IPS-NIHi7 (cell line): ENCODE measurements at regions not wholly inside any gene's neighbourhood (a gene's known extent, or its start where the extent isn't known, plus 50 kb on each side); places are given as distances from the start of the nearest gene placed in this dataset.
A peak's percentile ranks its signal among the peaks of the same experiment; 100 is the strongest.
"Not testable (repeated sequence)": the region's sequence is repeated elsewhere in the genome, so short reads cannot be mapped to it uniquely, and the experiment has no call there.

ENCODE experiments used
- DNase-seq: peaks from one replicate; pipeline ENCODE4 v3.0.0; 2012; ENCODE audit warnings: mixed read lengths; ENCODE audit errors: extremely low spot score

DNA sequence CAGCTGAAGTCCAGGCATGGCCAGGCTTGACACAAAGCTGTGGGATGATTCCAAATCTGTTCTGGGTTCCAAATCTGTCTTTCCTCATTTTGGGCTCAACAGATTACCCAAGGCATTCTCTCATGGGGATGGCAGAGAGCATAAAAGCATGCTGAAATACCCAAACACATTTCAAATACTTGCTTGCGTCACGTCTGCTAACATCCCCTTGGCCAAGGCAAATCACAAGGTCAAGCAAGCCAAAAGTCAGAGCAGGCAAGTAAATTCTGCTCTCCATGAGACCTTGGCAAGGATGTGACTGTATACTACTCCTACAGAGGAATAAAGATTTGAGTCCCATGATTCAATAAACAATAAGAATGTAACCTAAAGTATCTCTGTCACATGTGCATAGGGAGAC is 306.7 kb downstream of the EPB41L4A start:
- no peak for DNase-seq

- peak; percentile 68 for DNase-seq
Measured at GRCh38 chr5:112109331-112110007, 309.6 kb downstream of the EPB41L4A start.

GRCh38 chr5:112106878-112107277 is 312.2 kb downstream of the EPB41L4A start:
- no peak for DNase-seq

DNA sequence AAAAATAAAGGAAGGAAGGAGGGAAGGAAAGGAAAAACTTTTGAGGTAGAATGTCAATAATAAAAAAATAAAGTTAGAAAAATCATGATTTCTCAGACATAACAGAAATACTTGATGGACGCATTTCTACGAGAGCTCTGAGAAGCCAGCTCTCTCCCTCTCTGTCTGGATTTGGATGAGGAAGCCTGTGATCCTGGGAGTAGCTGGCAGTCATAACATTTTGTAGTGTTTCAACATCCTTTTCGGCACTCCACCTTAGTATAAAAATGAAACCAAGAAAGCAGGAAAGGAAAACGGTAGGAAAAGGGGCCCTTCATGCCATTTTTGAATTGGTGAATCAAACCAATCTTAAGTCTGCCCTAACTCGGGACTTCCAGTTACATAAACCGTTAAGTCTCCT is 321.3 kb downstream of the EPB41L4A start:
- no peak for DNase-seq

DNA sequence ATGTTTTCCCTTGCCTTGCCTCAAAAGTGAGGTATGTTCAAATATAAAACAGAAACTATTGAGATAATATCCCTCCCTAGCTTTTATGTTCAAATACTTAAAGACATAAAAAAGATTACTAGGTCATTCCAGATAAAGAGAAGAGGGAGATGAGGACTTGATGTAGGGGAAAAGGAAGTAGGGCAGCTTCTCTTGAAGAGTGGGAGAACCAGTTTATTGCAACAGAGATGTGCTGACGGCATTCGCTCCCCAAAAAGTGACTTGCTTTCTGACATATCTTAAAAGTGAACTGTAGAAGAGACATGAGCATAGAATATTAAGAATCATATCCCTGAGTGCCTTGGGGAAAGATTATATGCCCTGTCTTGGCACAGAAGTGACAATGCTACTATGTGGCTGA is 330.2 kb upstream of the NREP start:
- no peak for DNase-seq

DNA sequence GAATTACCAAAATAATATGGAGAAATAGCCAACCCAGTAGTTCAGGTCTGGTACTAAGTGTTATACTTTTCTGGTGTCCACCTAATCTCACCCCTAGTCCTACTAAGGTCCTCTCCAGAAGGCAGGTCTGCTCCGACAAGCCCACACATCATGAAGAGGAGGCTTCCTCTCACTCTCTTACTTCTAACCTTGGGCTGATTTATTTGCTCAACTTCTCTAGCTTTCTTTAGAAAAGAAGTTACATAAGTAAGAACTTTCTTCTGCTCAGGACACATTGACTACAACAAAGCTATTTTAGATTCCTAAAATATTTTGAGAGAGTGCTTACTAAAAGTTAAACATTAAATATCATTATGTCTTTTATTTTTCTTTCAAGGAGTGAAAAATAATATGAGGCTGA is 329.7 kb upstream of the NREP start:
- no peak for DNase-seq

- no peak for DNase-seq
Measured at GRCh38 chr5:112084149-112084548, 327.2 kb upstream of the NREP start.

- no peak for DNase-seq
Measured at GRCh38 chr5:112083623-112084022, 326.6 kb upstream of the NREP start.

DNA sequence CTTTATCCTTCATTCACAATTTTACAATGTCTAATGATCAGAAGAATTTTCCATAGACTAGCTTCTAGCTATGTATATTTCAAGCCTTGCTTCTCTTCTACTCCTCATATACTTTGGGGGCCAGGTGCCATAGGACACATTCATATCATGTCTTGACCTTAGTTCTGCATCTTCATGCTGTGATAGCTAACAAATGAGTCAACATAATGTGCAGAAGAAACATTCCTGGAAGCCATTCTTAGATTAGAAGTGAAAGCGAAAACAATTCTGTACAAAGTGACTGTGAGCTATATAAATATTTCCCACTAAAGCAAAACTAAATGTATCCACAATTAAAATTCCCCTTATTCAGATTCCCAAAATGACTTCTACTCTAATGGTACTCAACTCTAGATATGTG is 320.2 kb upstream of the NREP start:
- no peak for DNase-seq

DNA sequence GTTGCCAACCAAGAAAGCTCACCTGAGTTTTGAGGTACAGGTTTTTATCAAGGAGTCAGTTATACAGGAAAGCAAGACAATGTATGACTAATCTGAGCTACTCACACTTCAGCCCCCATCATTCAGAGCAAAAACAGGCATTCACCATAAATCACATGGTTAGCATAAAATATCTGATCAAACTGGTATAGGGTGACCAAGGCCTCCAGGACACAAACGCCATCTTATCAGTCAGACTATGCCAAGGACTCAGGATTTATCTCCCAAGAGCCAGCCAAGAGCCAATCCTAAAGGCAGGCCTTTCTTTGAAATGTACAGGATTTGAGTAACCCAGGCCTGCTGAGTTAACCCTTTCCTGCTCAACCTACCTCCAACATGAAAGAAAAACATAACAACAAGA is 313.0 kb upstream of the NREP start:
- DNase-seq: no peak

DNA sequence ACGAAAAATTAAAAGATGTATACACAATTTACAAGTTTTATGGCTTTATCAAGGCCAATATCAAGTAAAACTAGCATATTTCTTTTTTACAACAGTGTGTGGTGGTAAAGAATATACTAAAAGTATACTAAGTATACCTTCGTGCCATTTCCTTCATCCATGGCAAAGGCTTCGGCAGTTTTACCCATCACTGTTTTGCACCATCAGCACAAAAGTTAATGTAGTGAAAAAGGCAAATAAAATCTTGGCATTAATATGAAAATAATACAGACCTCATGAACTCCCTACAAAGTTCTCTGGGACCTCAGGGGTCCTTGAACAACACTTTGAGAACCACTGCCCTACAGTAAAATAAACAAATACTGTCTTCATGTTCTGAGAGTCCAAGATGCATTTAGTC is 312.3 kb upstream of the NREP start:
- DNase-seq: no peak

DNA sequence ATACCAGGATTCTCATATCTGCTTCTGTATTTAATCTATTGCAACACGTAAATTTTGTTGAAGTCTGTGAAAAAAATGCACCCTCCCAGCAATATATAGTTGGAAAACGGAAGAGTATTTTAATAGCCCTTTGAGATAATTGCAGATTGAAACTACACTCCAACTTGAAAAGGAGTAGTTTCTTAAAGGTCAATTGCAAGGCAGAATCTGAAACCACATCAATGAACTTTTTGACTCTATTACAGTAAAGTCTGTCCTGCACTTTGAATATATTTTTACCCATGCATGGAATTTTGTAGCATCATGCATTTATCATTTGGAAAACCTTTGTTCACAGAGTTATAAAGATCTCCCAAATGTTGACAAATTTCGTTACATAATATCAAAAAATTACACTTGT is 311.6 kb upstream of the NREP start:
- no peak for DNase-seq

GRCh38 chr5:112065781-112066180 is 308.8 kb upstream of the NREP start:
- no peak for DNase-seq

DNA sequence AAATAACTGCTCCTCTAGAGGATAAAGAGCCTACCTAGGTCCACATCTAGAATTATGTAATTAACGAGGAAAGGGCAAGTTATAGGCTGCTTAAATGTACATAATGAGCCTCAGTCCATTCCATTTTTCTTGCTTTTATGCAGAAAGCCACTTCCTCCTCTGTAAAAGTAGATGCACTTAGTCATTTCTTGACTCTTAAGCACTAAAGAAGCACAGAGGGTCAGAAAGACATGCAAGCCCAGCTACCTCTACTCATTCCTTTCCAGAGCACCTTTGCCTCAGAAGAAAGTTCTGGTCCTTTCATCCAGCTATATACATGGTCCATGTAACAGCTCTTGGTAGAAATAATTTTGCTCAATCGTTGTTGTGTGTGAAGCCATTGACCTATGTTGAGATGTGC is 308.0 kb upstream of the NREP start:
- no peak for DNase-seq

DNA sequence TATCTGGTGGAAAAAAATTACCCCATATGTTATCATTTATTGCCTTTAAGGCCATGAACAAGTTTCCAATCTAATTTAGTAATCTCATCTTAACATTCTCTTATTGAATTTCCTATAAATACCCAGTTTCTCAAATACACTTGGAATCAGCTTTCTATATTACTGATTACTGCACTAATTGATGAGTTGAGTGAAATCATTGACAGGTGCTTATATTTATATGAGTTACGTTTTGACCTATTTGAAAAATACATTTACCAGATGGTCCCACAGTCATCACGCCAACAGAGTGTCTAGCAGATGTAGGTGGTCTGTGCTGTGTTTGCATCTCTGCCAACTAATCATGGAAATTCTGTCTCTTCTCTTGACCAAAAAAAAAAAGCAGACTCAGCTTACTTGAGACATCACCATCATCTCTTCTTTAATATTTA is 307.3 kb upstream of the NREP start:
- DNase-seq: no peak

DNA sequence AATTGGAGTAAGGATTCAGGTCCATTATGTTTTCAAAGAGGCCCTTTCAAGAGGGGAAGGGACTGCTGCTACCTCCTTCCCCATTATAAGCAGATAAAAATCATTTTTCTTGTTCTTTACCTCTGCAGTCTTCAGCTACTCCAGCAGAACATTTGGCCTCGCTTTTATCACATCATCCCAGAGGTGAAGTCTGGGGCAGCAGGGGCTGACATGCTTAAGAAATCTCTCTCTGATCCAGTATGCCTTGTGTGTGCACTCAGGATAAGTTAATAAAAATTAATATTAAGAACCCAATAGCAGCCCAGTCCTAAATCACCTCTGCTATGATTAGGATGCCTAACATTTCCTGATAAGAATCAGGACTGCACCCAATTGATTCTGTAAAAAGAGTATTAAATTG is 306.9 kb upstream of the NREP start:
- no peak for DNase-seq

- DNase-seq: no peak
Measured at GRCh38 chr5:112063191-112063590, 306.2 kb upstream of the NREP start.

GRCh38 chr5:112062181-112062580 is 305.2 kb upstream of the NREP start:
- no peak for DNase-seq

DNA sequence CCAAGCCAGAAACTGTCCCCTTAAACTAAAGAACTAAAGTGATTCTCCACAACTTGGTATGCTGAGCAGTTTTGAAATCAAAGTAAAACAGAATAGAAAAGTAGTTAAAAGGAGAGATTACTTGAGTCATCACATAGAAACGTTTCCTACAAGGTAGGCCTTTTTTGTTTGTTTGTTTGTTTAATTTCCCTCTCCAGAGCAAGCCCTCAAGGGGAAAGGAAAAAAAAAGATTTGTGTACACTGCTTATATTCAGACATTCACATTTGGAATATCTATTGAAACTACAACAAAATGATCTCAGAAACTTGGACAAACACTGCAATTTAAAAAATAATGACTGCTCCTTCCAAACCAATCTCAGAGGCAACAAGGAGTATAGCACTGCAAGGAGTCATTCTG is 304.7 kb upstream of the NREP start:
- no peak for DNase-seq

GRCh38 chr5:112059579-112060135 is 302.7 kb upstream of the NREP start:
- DNase-seq: no peak

DNA sequence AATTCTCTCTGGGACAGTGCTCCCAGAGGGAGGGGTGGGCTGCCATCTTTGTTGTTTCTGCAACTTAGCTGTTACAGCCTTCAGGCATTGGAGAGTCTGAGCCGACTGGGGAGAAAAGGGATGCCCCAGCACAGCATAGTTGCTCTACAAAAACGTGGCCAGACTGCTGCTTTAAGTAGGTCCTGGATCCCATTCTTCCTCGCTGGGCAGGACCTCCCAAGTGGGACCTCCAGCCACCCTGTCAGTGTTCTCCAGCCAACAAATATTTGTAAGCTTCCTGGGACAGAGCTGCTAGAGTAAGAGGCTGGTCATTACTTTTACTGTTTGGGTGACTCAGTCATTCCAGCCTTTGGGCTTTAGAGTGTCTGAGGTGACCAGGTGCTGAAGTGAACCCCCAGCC is 292.7 kb upstream of the NREP start:
- no peak for DNase-seq

DNA sequence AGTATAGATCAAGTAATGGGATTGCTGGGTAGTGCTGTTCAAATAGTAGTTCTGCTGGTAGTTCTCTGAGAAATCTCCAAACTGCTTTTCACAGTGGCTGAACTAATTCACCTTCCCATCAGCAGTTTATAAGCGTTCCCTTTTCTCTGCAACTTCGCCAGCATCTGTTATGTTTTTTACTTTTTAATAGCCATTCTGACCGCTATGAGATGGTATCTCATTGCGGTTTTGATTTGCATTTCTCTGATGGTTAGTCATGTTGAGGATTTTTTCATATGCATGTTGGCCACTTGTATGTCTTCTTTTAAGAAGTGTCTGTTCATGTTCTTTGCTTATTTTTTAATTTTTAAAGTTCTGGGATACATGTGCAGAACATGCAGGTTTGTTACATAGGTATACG is 279.2 kb upstream of the NREP start:
- DNase-seq: no peak

DNA sequence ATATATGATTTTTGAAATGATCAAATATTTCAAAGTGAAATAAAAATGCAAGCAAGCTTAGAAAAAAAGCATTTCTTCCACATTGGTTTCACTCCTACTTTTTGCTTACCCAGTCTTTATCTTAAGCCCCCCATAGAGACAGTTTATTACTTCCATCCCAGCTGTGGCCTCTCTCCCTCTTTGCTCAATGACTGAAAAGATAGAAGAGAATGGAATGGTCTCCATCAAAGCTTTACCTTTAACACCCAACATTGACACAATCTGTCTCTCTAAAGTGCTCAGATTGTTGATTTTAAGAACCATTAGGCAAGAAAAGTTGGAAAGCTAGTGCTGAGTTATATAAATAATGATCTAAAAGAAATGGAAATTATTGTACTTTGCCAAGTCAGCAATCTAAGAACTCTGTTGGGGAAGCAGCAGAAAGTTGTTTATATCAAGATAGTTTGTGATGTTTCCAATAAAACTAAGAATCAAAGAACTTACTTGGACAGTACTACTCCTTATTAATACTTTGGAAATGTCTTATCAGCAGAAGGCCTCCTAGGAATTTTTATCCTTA is 277.5 kb upstream of the NREP start:
- no peak for DNase-seq

DNA sequence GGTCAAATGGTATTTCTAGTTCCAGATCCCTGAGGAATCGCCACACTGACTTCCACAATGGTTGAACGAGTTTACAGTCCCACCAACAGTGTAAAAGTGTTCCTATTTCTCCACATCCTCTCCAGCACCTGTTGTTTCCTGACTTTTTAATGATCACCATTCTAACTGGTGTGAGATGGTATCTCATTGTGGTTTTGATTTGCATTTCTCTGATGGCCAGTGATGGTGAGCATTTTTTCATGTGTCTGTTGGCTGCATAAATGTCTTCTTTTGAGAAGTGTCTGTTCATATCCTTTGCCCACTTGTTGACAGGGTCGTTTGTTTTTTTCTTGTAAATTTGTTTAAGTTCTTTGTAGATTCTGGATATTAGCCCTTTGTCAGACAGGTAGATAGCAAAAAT is 269.9 kb upstream of the NREP start:
- not testable (repeated sequence) for DNase-seq
